ENCODE measurements at regions not wholly inside any gene's neighbourhood (a gene's known extent, or its start where the extent isn't known, plus 50 kb on each side); places are given as distances from the start of the nearest gene placed in this dataset.

DNA sequence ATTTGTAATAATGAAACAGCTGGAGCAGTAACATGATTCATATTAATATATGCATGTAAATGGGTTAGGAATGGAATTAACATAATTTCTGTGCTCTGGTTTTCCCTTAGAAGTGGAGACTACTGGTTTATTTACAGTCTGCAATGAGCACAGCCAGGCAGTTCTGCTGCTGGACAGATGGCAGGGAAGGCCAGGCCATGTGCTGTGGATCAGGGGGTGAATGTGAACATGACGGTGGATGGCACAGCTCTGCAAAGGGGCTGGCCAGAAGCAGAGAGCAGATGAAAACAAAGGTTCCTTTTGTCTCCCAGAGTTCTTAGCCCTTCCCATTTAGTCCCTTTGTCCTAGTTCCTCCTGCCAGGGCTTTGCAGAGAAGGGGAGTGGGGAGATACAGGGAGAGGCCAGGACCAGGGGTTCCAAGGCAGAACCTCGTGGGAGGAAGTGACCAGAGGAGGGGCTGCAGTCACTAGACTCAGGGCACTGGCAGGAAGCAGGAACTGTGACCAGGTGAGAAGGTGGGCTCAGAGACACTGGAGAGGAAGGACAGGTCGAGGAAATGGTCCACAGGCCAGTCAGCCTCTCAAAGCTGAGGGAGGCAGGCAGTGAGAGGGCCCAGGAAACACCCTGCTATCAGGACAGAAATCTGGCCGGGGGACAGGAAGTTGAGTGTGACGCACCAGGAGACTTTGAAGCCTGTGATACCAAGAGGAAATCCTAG, 112.9 kb upstream of the ATP8B1 start:
- DNase-seq = no peak

DNA sequence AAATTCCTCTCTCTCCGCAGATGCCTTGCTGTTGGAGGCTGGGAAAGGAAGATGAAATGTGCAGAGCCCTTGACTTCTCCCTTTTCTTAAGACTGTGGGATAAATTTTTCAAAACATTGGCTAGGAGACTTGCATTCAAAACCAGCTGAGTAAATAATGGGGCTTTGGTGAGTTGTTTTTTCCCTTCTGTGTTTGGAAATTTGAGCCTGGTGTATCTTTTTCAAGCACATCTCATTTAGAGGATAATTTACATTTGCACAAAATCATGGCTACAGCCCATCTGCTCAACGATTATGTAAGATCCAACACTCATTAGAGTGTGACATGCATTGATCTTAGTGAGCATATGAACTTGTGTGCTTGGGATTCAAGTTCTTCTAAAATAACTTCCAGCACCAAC, 112.1 kb upstream of the ATP8B1 start:
- no peak for DNase-seq

DNA sequence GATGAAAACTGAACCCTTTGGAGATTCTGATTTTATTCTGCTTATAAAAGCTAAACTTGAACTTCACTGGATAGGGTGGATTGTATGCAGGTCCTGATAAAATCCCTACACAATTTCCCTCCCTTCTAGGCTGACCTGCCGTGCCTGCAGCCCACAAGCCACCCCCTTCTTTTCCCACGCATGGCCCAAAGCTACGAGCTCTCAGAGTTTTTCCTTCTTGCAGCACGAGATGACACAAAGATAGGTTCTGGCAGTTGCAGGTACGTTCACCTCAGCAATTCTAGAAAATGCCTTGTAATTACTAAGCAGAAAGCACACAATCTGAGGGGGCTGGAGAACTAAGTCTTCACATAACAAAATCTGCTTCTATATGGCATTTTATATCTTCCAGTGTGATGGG, 110.6 kb upstream of the ATP8B1 start:
- no peak for DNase-seq

- no peak for DNase-seq
Measured at GRCh38 chr18:57910817-57911216, 107.7 kb upstream of the ATP8B1 start.

DNA sequence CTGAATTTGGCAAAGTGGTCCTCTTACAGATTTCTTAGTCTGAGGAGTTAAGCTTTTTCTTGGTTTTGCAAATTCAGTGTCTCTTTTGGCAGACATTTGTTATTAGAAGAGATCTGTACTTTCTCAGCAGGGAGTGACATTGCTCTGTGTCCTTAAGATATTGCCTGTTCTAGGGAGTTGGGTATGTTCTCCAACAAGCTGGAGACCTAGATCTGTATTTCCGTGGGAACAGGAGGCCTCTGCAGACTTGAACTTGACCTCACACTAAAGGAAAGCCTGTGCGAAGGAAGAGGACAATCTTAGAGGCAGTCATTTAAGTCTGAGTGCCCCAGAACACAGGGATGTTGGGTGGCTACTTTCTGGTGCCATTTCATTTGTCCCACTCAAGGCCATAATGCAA, 107.0 kb upstream of the ATP8B1 start:
- DNase-seq = no peak

GRCh38 chr18:57909620-57910019, 106.5 kb upstream of the ATP8B1 start:
- no peak for DNase-seq

- no peak for DNase-seq
Measured at GRCh38 chr18:57908092-57908491, 105.0 kb upstream of the ATP8B1 start.

DNA sequence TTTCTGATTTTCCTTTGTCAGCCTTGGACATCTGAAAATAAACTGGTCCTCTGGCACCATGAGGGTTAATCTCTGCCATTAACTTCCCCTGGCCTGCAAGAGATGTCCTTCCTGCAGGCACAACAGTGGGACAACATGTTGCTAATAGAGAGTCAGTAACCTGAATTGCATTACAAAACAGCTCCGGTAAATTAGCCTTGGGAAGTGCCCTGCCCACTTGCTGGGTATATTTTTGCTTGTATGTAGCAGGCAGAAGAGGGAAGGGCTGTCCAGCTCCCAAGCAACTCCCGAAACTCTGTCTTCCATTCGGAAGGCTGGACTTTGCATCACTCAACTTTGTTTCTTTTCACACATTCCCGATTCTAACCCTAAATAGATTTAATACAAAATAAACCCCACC, 104.4 kb upstream of the ATP8B1 start:
- DNase-seq = no peak

GRCh38 chr18:57906852-57907251, 103.7 kb upstream of the ATP8B1 start:
- no peak for DNase-seq

- DNase-seq = no peak
Measured at GRCh38 chr18:57904535-57904934, 101.4 kb upstream of the ATP8B1 start.

DNA sequence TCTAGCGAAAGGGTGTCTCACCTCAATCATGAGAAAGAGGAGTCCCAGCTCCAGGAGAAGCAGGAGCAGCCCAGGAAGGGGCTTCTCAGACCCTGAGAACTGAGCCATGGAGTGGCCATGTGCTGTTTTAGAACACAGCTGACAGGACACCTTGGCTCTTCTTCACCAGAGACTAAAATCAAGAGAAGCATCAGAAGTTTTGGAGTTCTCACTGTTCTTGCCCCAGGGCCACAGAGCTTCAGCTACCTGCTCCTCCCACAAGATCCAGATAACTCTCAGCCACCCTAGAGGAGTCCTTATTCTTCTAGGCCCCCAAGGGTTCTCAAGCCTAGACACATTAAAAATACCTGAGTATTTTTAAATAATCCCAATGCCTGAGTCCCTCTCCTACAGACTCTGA, 99.6 kb upstream of the ATP8B1 start:
- no peak for DNase-seq

DNA sequence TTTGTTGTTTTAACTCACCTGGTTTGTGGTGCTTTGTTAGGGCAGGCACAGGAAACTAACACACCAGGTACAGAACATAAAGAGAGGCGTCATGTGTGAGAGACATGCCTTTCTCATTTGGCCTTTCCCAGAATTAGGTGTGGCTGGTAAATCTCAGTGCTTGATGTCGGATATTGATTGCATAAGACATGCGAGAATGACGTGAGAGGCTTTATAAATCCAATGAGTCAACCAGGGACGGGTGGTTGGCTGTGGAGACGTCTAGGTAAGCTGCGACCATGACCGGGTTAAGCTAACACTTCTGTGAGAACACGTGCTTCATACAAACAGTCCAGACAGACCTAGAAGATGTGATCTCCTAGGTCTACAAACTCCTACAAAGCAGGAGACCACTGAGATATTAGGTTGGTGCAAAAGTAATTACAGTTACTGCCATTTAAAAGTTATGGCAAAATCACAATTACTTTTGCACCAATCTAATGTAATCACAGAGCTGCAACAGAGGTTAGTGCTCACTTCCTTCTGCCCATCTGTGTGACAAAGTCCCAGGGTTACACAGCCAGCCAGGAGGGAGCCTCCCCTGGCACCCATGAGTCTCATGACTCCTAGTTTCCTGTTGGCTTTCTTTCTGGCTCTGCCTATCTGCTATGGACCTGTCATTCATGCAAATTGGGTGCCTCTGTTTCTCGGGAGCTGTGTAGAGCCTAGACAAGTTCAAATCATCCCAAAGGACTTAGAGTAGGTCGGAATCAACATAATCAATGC, 98.9 kb upstream of the ATP8B1 start:
- no peak for DNase-seq

DNA sequence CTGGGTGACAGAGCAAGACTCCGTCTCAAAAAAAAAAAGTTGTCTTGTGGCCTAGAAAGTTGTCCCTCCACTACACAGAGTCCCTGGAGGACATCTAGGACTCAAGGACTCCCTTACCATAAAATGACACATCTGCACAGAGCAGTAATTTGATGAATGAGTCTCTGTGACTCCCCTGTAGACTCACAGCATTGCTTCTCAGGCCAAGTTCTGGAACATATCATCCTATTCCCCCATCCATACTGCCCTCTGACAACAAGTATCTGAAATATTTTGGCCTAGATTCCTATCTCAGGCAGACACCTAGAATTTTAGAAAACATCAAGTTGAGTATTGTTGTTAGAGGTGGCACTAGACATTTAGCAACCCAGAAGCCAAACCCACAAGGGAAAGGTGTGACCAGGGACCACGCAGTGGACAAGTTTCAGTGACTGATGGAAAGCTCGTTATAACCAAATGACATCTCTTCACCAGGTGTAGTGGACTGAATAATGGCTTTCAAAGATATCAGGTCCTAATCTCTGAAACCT, 97.9 kb upstream of the ATP8B1 start:
- DNase-seq = no peak

DNA sequence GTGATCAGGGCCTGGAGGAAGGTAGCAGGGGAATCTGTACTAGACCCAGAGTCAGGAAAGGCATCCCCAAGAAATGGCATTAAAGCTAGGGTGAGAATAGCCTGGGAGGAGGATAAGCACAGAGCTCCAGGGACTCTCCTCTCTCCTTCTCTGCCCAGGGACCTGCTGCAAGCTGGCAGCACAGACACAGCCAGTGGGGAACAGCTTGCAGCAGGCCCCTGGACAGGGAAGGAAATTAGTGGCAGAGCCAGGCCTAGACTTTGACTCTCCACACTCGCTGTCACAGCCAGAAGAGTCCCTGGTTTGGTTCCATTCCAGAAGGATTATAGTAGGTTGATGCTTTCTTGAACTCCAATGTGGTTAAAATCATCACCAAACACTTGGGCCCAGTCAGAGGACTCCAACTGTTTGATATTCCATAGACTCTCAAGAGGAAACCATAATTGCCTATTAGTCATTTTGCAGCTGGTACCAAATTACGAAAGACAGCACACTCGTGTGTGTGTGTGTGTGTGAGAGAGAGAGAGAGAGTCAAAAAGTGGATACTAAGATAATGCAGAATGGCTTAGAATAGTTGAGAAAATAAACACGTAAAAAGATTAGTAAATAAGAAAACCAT, 95.5 kb upstream of the ATP8B1 start:
- no peak for DNase-seq

DNA sequence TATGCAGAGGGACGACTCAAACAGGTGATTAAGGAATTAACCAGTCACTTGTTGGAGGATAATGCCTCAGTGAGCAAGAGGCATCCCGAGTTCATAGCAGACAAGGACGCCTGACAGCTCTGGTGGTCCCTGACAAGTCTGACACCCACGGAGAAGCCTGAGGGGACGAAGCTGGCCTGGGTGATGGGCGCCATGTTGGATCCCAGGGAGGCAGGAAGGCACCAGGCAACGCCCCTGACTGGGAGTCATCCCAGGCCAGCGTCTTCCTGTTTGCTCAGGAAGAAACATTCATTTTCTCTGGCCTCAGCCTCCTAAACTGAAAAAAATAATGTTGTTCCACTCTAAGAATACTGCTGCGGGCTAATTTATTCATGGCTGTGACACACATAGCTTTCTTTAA, 92.1 kb upstream of the ATP8B1 start:
- DNase-seq = no peak

GRCh38 chr18:57891707-57892391, 88.7 kb upstream of the ATP8B1 start:
- no peak for DNase-seq

DNA sequence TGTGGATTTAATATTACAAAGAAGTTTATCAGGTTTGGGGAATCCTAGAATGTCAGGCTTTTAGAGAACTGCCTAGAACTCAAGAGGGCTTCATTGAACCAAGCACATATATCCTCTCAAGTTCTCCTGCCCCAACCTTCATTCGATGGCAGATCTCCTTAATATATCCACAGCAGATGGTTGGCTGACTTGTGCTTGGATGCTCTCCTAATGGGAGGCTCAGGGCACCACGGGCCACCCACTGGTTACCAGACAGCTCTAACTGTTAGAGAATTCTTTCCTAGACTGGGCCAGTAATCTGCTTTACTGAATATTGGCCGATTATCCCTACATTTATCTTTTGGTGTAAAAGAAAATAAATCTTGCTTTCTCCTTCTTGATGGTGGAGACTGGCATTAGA, 87.2 kb upstream of the ATP8B1 start:
- no peak for DNase-seq

DNA sequence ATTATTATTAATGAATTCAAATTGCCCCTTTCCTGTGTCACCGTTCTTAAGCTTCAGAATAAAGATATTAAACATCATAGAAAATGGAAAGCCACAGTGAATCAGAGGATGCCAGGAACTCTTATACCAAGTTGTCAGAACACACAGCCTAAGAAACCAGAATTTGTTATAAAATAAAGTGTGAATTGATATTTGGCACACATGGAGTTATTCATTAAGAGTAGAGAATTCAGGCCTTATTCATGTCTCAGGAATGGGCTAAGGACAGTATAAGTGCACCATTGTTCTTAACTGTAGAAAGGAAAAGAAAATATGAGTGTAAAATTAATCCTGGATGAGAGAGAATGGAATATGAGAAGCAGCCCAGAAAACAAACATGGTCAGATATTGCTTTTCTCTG, 86.7 kb upstream of the ATP8B1 start:
- DNase-seq = no peak

DNA sequence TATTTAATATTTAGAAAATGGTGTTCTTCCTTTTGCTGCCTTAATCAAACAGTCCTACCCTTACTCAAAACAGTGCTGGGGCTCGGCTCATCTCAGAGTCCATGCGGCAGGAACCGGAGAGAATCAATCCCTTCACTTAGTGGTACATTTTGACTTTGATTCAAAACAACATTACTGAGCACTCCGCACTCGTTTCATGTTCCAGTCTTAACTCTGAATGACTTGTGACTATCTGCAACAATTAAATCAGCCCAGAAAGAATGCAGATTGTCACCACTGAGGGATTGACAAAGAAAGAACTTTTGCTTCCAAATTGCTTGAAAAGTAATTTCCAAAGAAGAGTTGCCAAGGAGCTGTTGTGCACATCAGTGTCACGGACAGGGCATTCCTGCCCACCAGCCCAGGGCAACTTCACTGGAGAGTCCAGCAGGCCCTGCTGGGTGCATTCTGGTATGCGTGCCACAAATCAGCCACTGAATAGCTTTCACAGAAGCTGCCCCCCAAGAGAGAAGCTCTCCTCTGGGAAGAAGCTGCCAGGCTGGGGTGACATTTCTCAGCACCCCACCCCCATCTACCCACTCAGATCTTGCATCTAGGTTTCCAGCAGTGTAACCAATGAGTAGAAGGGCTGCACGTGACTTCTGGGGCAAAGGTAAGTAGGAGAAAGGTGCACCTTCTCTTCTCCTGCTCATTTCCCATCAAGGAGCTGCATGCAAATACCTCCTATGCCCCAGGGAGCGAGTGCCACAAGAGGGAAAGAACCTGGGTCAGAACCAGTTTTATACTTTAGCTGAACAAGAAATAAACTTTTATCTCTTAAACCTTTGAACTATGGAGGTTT, 84.6 kb upstream of the ATP8B1 start:
- DNase-seq = no peak

GRCh38 chr18:57885931-57886330, 82.8 kb upstream of the ATP8B1 start:
- DNase-seq = no peak

DNA sequence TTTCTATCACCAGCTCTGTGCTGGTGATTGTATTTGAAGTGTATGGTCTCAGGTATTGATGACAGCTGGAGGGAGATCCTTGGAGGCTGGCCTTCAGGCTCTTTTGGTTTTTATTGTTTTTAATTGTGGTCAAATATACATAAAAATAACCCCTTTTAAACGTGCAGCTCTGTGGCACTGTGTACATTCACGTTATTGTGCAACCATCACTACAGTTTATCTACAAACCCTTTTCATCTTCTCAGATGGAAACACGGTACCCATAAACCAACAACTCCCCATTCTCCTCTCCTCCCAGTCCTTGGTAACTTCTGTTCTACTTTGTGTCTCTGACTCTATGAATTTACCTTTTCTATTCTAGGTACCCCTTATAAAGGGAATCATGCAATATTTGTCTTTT, 79.3 kb upstream of the ATP8B1 start:
- DNase-seq = no peak

- DNase-seq = peak; percentile 9
Measured at GRCh38 chr18:57881818-57882413, 78.8 kb upstream of the ATP8B1 start.
